GM19372 (cell line): ENCODE measurements at regions not wholly inside any gene's neighbourhood (a gene's known extent, or its start where the extent isn't known, plus 50 kb on each side); places are given as distances from the start of the nearest gene placed in this dataset.

ENCODE experiments used
- ATAC-seq: cut with Tn5 transposase; IDR thresholded peaks from one replicate; pipeline ENCODE4 v1.9.1; 2021; ENCODE audit warnings: mild to moderate bottlenecking, low read depth, moderate library complexity; ENCODE audit not compliant: unreplicated experiment

DNA sequence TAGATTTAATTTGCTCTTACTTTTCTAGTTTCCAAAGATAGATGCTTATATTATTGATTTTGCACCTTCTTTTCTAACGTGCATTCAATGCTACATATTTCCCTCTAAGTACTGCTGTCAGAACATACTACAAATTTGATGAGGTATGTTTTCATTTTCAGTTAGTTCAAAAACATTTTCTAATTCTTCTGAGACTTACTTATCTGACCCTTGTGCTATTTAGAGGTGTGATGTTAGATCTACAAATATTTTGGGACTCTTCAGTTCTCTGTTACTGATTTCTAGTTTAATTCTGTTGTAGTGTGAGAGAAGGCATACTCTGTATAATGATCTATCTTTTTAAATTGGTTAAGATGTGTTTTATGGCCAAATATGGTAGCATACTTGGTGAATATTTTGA, 97.8 kb upstream of the TMEM168 start:
- no peak for ATAC-seq

- no peak for ATAC-seq
These were observed 97.1 kb upstream of the TMEM168 start for GRCh38 chr7:112887337-112887736.

GRCh38 chr7:112886208-112886607, 96.0 kb upstream of the TMEM168 start:
- ATAC-seq: no peak

DNA sequence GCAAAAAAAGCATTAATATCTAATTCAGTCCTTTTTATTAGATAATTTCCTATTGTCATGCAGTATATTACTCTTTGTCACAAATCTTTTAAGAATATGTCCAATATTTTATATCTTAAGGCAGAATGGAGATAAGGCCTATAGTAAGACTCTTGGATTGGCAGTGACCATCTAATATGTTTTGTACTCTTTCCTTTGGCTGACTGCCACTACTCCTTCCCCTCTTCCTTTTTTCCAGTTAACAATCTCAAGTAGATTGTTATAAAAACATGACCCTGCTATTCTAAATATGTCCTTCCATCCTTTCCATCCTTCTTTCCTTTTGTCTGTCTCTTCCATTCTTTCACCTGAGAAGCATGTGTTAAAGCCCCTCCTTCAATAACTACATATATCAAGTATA, 92.8 kb upstream of the TMEM168 start:
- ATAC-seq: no peak

- ATAC-seq: no peak
These were observed 92.3 kb upstream of the TMEM168 start for GRCh38 chr7:112882511-112882910.

DNA sequence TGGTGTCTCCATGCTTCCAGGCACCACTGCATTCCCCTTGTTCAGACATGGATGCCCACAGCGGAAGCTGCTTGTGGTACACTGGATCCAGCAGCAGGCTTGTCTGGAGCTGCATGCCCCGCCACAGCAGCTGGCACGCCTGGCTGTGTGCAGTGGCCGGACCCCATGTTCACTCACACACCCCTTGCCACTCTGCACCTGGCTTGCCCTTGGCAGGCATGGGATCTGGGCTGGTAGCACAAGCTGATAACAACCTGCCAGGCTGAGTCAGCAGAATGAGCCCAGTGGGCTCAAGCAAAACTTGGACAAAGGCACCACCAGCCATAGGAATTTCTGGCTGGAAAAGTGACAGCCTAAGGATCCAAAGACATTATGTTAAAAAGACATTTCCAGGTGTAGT, 91.8 kb upstream of the TMEM168 start:
- ATAC-seq: no peak

GRCh38 chr7:112880818-112881418, 90.7 kb upstream of the TMEM168 start:
- no peak for ATAC-seq

DNA sequence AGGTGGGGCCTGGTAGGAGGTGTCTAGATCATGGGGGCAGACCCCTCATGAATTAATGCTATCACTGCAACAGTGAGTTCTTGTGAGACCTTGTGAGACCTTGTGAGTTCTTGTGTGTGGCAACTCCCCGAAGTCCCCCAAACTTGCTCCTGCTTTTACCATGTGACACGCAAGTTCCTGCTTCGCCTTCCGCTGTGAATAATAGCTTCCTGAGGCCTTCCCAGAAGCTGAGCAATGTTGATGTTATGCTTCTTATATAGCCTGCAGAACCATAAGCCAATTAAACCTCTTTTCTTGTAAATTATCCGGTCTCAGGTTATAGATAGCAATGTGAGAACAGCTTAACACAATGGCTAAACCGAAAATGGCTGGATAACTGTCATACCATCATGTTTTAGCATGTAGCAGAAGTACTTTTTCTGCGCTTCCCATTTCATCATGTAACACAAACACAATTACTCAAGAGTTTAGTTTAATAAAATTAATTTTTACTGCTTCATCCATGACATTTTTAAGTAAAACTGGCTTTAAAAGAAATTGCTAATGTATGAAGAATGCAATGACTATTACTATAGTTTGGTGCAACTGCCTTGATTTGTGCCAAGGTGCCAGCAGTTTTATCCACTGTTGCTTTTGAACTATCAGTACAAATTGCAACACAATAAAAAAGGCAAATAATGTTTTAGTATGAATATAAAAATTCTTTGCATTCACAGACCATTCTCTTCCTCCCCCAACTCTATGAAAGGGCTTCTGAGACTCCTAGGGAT, 87.7 kb upstream of the TMEM168 start:
- no peak for ATAC-seq

- ATAC-seq: no peak
These were observed 86.7 kb upstream of the TMEM168 start for GRCh38 chr7:112876877-112877276.

- no peak for ATAC-seq
These were observed 84.7 kb upstream of the TMEM168 start for GRCh38 chr7:112874909-112875308.

GRCh38 chr7:112873831-112874553, 83.8 kb upstream of the TMEM168 start:
- no peak for ATAC-seq

DNA sequence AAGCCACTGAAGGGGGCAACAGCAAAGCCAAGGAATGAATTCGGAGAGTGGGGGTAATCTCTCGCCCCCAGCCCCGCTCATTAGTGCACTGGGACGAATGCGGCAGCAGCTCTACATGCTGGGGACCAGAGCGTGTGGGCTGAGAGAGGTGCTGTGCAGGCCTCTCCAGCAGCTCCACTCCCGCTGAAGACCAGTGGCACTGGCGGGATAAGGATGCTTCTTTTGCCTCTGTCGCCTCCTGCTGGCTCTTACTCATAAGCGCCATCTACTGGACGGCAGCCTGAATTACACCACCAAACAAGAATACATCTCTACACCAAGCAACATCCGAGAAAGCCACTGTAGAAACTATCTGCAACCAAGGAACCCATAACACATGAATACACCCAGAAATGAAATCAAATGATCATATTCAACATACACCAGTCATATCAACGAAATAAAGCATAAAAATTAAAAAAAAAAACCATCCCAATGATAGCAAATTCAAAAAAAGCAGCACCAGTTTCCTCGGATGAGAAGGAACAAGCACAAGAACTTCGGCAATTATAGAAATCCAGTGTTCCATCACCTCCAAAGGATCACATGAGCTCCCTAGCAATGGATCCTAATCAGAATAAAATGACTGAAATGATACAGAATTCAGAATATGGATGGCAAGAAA, 79.0 kb upstream of the TMEM168 start:
- peak; percentile 51 for ATAC-seq

DNA sequence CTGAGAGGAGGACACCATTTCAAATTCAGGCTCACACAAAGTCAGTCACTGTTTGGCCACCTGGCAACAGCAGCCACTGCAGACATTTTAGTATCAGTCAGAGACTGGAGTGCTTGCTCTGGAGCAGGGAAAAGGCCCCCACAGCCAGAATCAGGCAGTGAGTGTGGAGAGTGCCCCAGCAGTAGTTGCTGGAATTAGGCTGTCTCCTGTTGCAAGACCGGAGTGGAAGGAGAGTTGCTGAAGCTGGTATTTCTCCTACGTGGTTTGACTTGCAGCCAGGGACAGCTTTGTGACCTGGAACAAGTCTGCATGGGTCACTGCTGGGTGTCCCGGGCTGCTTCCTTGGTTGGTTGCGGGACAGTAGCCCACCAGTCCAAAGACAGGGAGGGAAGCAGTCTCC, 78.4 kb upstream of the TMEM168 start:
- no peak for ATAC-seq

DNA sequence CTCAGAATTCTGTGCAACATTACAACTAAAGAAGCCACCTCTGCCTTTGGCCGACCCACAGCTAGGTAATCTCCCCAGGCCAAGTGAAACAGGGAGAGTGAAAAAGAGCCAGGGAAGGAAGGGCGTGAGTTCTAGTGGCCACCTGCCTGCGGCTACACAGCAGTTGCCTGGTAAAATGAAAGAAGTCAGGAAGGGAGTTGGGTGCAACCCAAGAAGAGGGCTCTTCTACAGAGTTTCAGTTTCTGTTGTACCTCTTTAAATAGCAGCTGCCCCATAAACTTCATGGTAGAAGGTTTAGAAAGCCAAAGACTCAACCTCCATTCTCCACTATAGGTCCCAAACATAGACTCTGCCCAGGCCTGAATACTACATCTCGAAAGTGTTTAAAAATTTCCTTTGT, 76.2 kb upstream of the TMEM168 start:
- peak; percentile 90 for ATAC-seq

DNA sequence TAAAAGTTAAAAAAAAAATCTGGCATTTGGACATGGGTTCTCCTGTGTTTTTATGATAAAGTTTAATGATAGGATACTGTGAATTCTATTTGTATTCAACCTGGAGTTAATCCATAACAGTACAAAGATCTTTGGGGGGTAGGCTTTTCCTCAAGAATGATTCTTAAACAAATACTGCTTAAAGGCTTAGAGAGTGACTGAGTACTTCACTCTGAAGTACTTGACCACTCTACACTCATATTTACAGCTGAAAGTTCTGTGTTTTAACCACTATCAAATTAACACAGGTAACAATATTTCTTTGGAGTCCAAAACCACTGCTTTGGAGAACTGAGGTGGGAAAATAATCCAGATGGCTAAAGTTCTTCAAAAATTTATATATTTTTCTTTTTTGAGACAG, 74.2 kb upstream of the TMEM168 start:
- ATAC-seq: no peak

DNA sequence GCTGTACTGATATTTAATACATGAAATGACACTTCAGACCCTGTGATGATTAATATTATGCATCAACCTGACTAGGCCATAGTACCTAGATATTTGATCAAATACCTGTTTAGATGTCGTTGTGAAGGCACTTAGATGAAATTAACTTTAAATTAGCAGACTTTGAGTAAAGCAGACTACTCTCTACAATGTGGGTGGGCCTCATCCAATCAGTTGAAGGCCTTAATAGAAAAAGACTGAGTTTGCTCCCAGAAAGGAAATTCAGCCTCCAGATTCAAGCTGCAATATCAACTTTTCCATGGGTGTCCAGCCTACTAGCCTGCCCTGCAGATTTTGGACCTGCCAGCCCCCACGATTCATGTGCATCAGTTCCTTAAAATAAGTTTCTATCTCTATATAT, 68.6 kb upstream of the TMEM168 start:
- no peak for ATAC-seq

DNA sequence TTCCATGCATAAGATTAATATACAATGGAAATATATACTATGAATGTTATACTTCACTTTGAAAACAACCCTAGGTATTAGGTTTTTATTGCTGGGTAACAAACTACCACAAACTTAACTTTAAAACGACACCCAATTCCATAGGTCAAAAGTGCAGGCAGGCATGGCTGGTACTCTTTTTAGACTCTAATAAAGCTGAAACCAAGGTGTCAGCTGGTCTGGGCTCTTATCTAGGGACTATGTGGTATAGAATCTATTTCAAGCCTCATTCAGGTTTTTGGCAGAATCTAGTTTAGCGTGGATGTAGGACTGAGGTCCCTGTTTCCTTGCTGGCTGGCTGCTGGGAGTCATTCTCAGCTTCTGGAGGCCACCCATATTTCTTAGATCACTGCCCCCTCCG, 65.0 kb upstream of the TMEM168 start:
- ATAC-seq: no peak

DNA sequence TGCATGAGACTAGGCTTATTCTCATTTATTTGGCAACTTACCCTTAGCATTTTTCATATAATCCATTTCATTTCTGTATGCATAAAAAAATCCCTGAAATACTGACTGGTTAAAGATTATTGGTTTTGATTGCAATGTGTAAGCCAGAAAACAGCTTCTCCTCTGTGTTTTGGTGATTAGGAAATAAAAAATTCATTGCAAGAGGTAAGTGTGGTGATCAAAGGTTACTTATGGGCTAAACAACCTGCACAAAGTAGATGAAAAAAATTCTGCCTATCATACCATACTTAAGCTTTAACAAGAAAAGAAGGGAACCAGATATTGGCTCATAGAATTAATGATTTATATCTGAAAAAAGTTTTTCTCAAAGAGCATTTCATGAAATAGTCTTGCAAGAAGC, 64.0 kb upstream of the TMEM168 start:
- no peak for ATAC-seq

GRCh38 chr7:112853422-112853821, 63.2 kb upstream of the TMEM168 start:
- no peak for ATAC-seq

GRCh38 chr7:112843151-112843550, 53.0 kb upstream of the TMEM168 start:
- no peak for ATAC-seq
